H1 (cell line): ENCODE measurements at regions not wholly inside any gene's neighbourhood (a gene's known extent, or its start where the extent isn't known, plus 50 kb on each side); places are given as distances from the start of the nearest gene placed in this dataset.

Source experiments
- CTCF ChIA-PET: fragments of 300-600 bp; sonication (Branson Sonifier 250); formaldehyde crosslinking; loops from one replicate; lab custom pipeline; 2021; ENCODE audit not compliant: partially characterized antibody; lab: Charles Lee
- POLR2A ChIA-PET: fragments of 300-600 bp; sonication (Branson Sonifier 250); formaldehyde crosslinking; loops from one replicate; lab custom pipeline; 2021; ENCODE audit warnings: inconsistent platforms; ENCODE audit not compliant: partially characterized antibody; lab: Charles Lee
- DNase-seq, 2 experiments: peaks; one replicate each; pipeline versions ENCODE4 v3.0.0 to v3.0.0-alpha.2; 2010 to 2022; ENCODE audit warnings: low spot score in 2 of 2, low read depth in 1 of 2, mixed read lengths in 1 of 2
- FAIRE-seq: peaks from 2 replicates; lab custom pipeline; 2011; peaks lifted over from hg19 to GRCh38; lab: Jason Lieb, UNC
- H2AFZ ChIP-seq: 2 replicates; pipeline ENCODE4 v1.8.1; 2012; ENCODE audit warnings: low read length, inconsistent platforms
- H2AK5ac ChIP-seq: 2 replicates; pipeline ENCODE4 v1.6.1; 2013; ENCODE audit warnings: low read depth, low read length
- H2BK120ac ChIP-seq: replicated peaks from 2 replicates; pipeline ENCODE3; 2013; ENCODE audit warnings: low read depth, low read length, inconsistent platforms
- H2BK12ac ChIP-seq: 2 replicates; pipeline ENCODE4 v1.6.1; 2013; ENCODE audit warnings: low read depth, low read length
- H2BK15ac ChIP-seq: 2 replicates; pipeline ENCODE4 v1.6.1; 2013; ENCODE audit warnings: low read length
- H2BK20ac ChIP-seq: 2 replicates; pipeline ENCODE4 v1.6.1; 2013; ENCODE audit warnings: low read length
- H2BK5ac ChIP-seq: 2 replicates; pipeline ENCODE4 v1.6.1; 2013; ENCODE audit warnings: low read depth, low read length
- H3K14ac ChIP-seq: 2 replicates; pipeline ENCODE4 v1.6.1; 2013; ENCODE audit warnings: inconsistent platforms; ENCODE audit not compliant: insufficient read length
- H3K18ac ChIP-seq: 2 replicates; pipeline ENCODE4 v1.6.1; 2013; ENCODE audit warnings: low read length; ENCODE audit errors: extremely low read depth
- H3K23ac ChIP-seq: 2 replicates; pipeline ENCODE4 v1.6.1; 2013; ENCODE audit warnings: inconsistent platforms; ENCODE audit not compliant: insufficient read length
- H3K23me2 ChIP-seq: 2 replicates; pipeline ENCODE4 v1.6.1; 2013; ENCODE audit warnings: low read depth, low read length
- H3K27ac ChIP-seq: 2 replicates; pipeline ENCODE4 v1.6.1; 2011; ENCODE audit warnings: low read depth, low read length, inconsistent platforms
- H3K27me3 ChIP-seq, 4 experiments: replicated peaks in 1 of 4; 1 replicate in 1 of 4; 2 replicates in 3 of 4; pipeline versions ENCODE4 v1.6.1 to v1.8.1; 2011 to 2013; ENCODE audit warnings: low read length in 3 of 4, mild to moderate bottlenecking in 3 of 4, inconsistent platforms in 2 of 4, mixed read lengths in 2 of 4, moderate library complexity in 1 of 4; ENCODE audit not compliant: control insufficient read depth in 3 of 4, insufficient read depth in 3 of 4; ENCODE audit errors: extremely low read depth in 1 of 4
- H3K36me3 ChIP-seq, 4 experiments: 2 replicates each; pipeline versions ENCODE4 v1.6.1 to v1.8.1; 2011 to 2013; ENCODE audit warnings: mild to moderate bottlenecking in 4 of 4, low read length in 3 of 4, moderate library complexity in 2 of 4, control low read depth in 1 of 4, inconsistent platforms in 1 of 4; ENCODE audit not compliant: insufficient read depth in 4 of 4, control insufficient read depth in 2 of 4
- H3K4ac ChIP-seq: replicated peaks from 2 replicates; pipeline ENCODE3; 2013; ENCODE audit warnings: low read length, low read depth, mixed read lengths, inconsistent platforms; ENCODE audit not compliant: insufficient read length
- H3K4me1 ChIP-seq, 4 experiments: replicated peaks in 1 of 4; 1 replicate in 1 of 4; 2 replicates in 3 of 4; pipeline versions ENCODE4 v1.6.1 to v1.8.1; 2011 to 2013; ENCODE audit warnings: low read length in 3 of 4, inconsistent platforms in 2 of 4, mixed read lengths in 1 of 4; ENCODE audit not compliant: insufficient read depth in 4 of 4, control insufficient read depth in 3 of 4
- H3K4me2 ChIP-seq, 2 experiments: 2 replicates each; pipeline versions ENCODE4 v1.6.1 to v1.8.1; 2011 to 2013; ENCODE audit warnings: low read depth in 2 of 2, low read length in 2 of 2, control low read depth in 1 of 2, inconsistent platforms in 1 of 2, mild to moderate bottlenecking in 1 of 2; ENCODE audit not compliant: insufficient read depth in 1 of 2
- H3K4me3 ChIP-seq, 4 experiments: fragments of 200-600, 300-600 bp in 1 of 4; sonication (generic), shearing (Covaris generic), sonication (Bioruptor Twin) in 1 of 4; 2 replicates each; pipeline versions ENCODE4 v1.5.1 to v1.8.1; 2011 to 2016; ENCODE audit warnings: low read length in 4 of 4, low read depth in 3 of 4, control low read depth in 2 of 4, inconsistent platforms in 2 of 4, mild to moderate bottlenecking in 2 of 4, mixed read lengths in 1 of 4, moderate library complexity in 1 of 4; ENCODE audit not compliant: insufficient read depth in 2 of 4; ENCODE audit errors: extremely low read depth in 1 of 4
- H3K56ac ChIP-seq: replicated peaks from 2 replicates; pipeline ENCODE3; 2013; ENCODE audit warnings: low read depth, mild to moderate bottlenecking, mixed read lengths, low read length, inconsistent platforms; ENCODE audit not compliant: insufficient read length
- H3K79me1 ChIP-seq: 2 replicates; pipeline ENCODE4 v1.6.1; 2013; ENCODE audit warnings: low read depth, low read length, control low read depth
- H3K79me2 ChIP-seq, 2 experiments: 2 replicates each; pipeline versions ENCODE4 v1.6.1 to v1.8.1; 2012 to 2013; ENCODE audit warnings: low read length in 2 of 2, mild to moderate bottlenecking in 2 of 2, inconsistent platforms in 1 of 2; ENCODE audit not compliant: insufficient read depth in 2 of 2, control insufficient read depth in 1 of 2
- H3K9ac ChIP-seq, 4 experiments: replicated peaks in 1 of 4; 1 replicate in 1 of 4; 2 replicates in 3 of 4; pipeline versions ENCODE4 v1.6.1 to v1.8.1; 2011 to 2013; ENCODE audit warnings: low read depth in 3 of 4, low read length in 3 of 4, control low read depth in 2 of 4, mild to moderate bottlenecking in 2 of 4, moderate library complexity in 2 of 4, inconsistent platforms in 1 of 4; ENCODE audit errors: extremely low read depth in 1 of 4
- H3K9me3 ChIP-seq, 2 experiments: 2 replicates each; pipeline versions ENCODE4 v1.6.1 to v1.8.1; 2012 to 2013; ENCODE audit warnings: mild to moderate bottlenecking in 2 of 2, moderate library complexity in 2 of 2, control low read depth in 1 of 2, inconsistent platforms in 1 of 2, low read depth in 1 of 2, low read length in 1 of 2, mixed read lengths in 1 of 2; ENCODE audit not compliant: insufficient read depth in 2 of 2
- H4K20me1 ChIP-seq, 2 experiments: replicated peaks in 1 of 2; 2 replicates each; pipeline versions ENCODE3 to v1.8.1; 2011 to 2013; ENCODE audit warnings: inconsistent platforms in 2 of 2, low read length in 2 of 2, mild to moderate bottlenecking in 1 of 2; ENCODE audit not compliant: insufficient read depth in 2 of 2, control insufficient read depth in 1 of 2
- H4K5ac ChIP-seq: 2 replicates; pipeline ENCODE4 v1.6.1; 2013; ENCODE audit warnings: low read length, low read depth, mixed read lengths, inconsistent platforms; ENCODE audit not compliant: insufficient read length
- H4K8ac ChIP-seq: 2 replicates; pipeline ENCODE4 v1.8.0; 2013; ENCODE audit warnings: mild to moderate bottlenecking, moderate library complexity, low read length, inconsistent platforms; ENCODE audit not compliant: insufficient read depth; ENCODE audit errors: extremely low read depth
- H4K91ac ChIP-seq: replicated peaks from 2 replicates; pipeline ENCODE3; 2013; ENCODE audit warnings: low read length, mixed read lengths, inconsistent platforms; ENCODE audit not compliant: insufficient read length
- JUND ChIP-seq: IDR thresholded peaks from 2 replicates; pipeline ENCODE4 v1.6.1; 2011; ENCODE audit warnings: mild to moderate bottlenecking, improper control_type of control experiment, low read length
- KDM1A ChIP-seq: fragments of 200-600, 300-600 bp; sonication (generic); IDR thresholded peaks from 2 replicates; pipeline ENCODE4 v1.7.1; 2016; ENCODE audit warnings: mild to moderate bottlenecking, low read length, borderline replicate concordance
- POU5F1 ChIP-seq: IDR thresholded peaks from 2 replicates; pipeline ENCODE4 v1.6.1; 2011; ENCODE audit warnings: low read depth, mild to moderate bottlenecking, low read length, moderate library complexity
- RFX5 ChIP-seq: IDR thresholded peaks from 2 replicates; pipeline ENCODE4 v1.6.1; 2011; ENCODE audit warnings: low read depth, low read length, improper control_type of control experiment, borderline replicate concordance
- RNF2 ChIP-seq: fragments of 200-900, 300-1000 bp; sonication (generic); IDR thresholded peaks from 2 replicates; pipeline ENCODE4 v1.7.1; 2016; ENCODE audit warnings: borderline replicate concordance, low read depth, mild to moderate bottlenecking, antibody characterized with exemption, low read length; ENCODE audit not compliant: poor library complexity, severe bottlenecking; ENCODE audit errors: missing control alignments
- SAP30 ChIP-seq: fragments of 300-600 bp; sonication (generic); IDR thresholded peaks from 2 replicates; pipeline ENCODE4 v1.7.1; 2012; ENCODE audit warnings: low read length, moderate library complexity, mild to moderate bottlenecking, inconsistent platforms; ENCODE audit not compliant: insufficient read depth, insufficient replicate concordance
- SIX5 ChIP-seq: IDR thresholded peaks from 2 replicates; pipeline ENCODE4 v1.6.1; 2011; ENCODE audit warnings: mild to moderate bottlenecking, low read depth, low read length
- SP4 ChIP-seq: IDR thresholded peaks from 2 replicates; pipeline ENCODE4 v1.6.1; 2012; ENCODE audit warnings: low read length, inconsistent platforms
- SRF ChIP-seq: IDR thresholded peaks from 2 replicates; pipeline ENCODE4 v1.6.1; 2011; ENCODE audit warnings: mild to moderate bottlenecking, low read depth, low read length, moderate library complexity
- WGBS, 2 experiments: shearing (Covaris generic) in 1 of 2; methylation state at CpG; one replicate each; pipeline versions ENCODE4 v1.1.6 to v1.1.7; 2013 to 2015; ENCODE audit warnings: low lambda C conversion rate in 2 of 2, mixed read lengths in 2 of 2, inconsistent platforms in 1 of 2, low coverage in 1 of 2, missing lambda C conversion rate in 1 of 2; ENCODE audit not compliant: insufficient replicate concordance in 2 of 2, insufficient coverage in 1 of 2, insufficient read length in 1 of 2; ENCODE audit errors: extremely low coverage in 1 of 2, missing lambda C conversion rate in 1 of 2; 5-methylcytosine and 5-hydroxymethylcytosine counted together
- TF ChIP-seq, protein P1 (sequence below), 3 experiments: IDR thresholded peaks; 1 replicate in 2 of 3; 2 replicates in 1 of 3; pipeline versions ENCODE4 v1.5.1 to v1.6.1; 2011; ENCODE audit warnings: low read length in 3 of 3, mild to moderate bottlenecking in 3 of 3, inconsistent platforms in 2 of 3, low read depth in 1 of 3, moderate library complexity in 1 of 3; ENCODE audit not compliant: insufficient read depth in 1 of 3; ENCODE audit errors: control extremely low read depth in 1 of 3

DNA sequence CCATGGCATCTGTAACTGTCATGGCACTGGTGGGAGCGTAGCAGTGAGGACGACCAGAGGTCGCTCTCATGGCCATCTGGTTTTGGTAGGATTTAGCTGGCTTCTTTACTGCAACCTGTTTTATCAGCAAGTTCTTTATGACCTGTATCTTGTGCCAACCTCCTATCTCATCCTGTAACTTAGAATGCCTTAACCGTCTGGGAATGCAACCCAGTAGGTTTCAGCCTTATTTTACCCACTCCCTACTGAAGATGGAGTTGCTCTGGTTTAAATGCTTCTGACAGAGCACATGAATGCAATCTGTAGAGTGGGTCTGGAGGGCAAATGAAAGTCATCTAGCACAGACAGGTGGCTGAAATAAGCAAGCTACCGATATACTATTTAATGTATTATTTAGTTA, 55.3 kb upstream of the OPN4 start:
- no peaks in the 10 kb centered on the region for H3K27me3 ChIP-seq
- ChIA-PET CTCF (interaction anchor here (1.2 to 2.8 kb wide), 3 partner anchors 10 to 65 kb away, joined by 3 to 13 read pairs (median 3); no protein-coding TSS in a partner anchor), POLR2A (no interaction called here)
- no peak overlapping the region; a peak in 1 of 4 replicates for H3K4me2 ChIP-seq
- H3K18ac ChIP-seq = no peak overlapping the region
- peak in 1 of 2 experiments; percentile 14 for DNase-seq
- H3K9me3 ChIP-seq = no peaks in the 10 kb centered on the region
- no peak overlapping the region for H2AK5ac ChIP-seq
- no peak overlapping the region for H4K5ac ChIP-seq
- H3K56ac ChIP-seq = no peak overlapping the region
- H4K20me1 ChIP-seq = no peaks in the 10 kb centered on the region
- H3K4me1 ChIP-seq = peaks cover 5 to 16% (median 8%) of the 10 kb centered on the region in 4 experiments
- no peak overlapping the region for H3K4ac ChIP-seq
- H3K36me3 ChIP-seq = no peaks in the 10 kb centered on the region
- H3K23ac ChIP-seq = no peak overlapping the region
- FAIRE-seq = no peak
- WGBS, 2 experiments = 89% methylated on average over 5 of the region's 5 CpGs; no CpG with 5 or more reads in 1 of the 2 experiments
- no peak overlapping the region for H4K8ac ChIP-seq
- H4K91ac ChIP-seq = no peak overlapping the region
- H3K9ac ChIP-seq = no peak overlapping the region
- H3K79me2 ChIP-seq = no peaks in the 10 kb centered on the region
- no peak overlapping the region for H2BK15ac ChIP-seq
- H3K4me3 ChIP-seq = no peak overlapping the region
- H2BK20ac ChIP-seq = no peak overlapping the region
- H3K14ac ChIP-seq = no peak overlapping the region
- no peaks in the 10 kb centered on the region for H3K79me1 ChIP-seq
- no peak overlapping the region for H2BK120ac ChIP-seq
- no peak overlapping the region for H3K27ac ChIP-seq
- H2AFZ ChIP-seq = no peak overlapping the region
- no peak overlapping the region for H2BK5ac ChIP-seq
- H2BK12ac ChIP-seq = no peak overlapping the region
- H3K23me2 ChIP-seq = no peaks in the 10 kb centered on the region
- TF ChIP-seq SAP30 (no peak), JUND (no peak), RNF2 (no peak), SIX5 (no peak), POU5F1 (no peak), SRF (no peak), SP4 (no peak), RFX5 (no peak), KDM1A (no peak)
- TF ChIP-seq, protein P1, sequence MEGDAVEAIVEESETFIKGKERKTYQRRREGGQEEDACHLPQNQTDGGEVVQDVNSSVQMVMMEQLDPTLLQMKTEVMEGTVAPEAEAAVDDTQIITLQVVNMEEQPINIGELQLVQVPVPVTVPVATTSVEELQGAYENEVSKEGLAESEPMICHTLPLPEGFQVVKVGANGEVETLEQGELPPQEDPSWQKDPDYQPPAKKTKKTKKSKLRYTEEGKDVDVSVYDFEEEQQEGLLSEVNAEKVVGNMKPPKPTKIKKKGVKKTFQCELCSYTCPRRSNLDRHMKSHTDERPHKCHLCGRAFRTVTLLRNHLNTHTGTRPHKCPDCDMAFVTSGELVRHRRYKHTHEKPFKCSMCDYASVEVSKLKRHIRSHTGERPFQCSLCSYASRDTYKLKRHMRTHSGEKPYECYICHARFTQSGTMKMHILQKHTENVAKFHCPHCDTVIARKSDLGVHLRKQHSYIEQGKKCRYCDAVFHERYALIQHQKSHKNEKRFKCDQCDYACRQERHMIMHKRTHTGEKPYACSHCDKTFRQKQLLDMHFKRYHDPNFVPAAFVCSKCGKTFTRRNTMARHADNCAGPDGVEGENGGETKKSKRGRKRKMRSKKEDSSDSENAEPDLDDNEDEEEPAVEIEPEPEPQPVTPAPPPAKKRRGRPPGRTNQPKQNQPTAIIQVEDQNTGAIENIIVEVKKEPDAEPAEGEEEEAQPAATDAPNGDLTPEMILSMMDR (IDR thresholded peaks at IDR 0.05; ENCODE audit: control extremely low read depth in 1 of 3, insufficient read depth in 1 of 3, low read depth in 1 of 3, low read length in 3 of 3) = no peak
